HG03457 (cell line): ENCODE measurements at regions not wholly inside any gene's neighbourhood (a gene's known extent, or its start where the extent isn't known, plus 50 kb on each side); places are given as distances from the start of the nearest gene placed in this dataset.
"Not testable (repeated sequence)": the region's sequence is repeated elsewhere in the genome, so short reads cannot be mapped to it uniquely, and the experiment has no call there.

ENCODE experiments used
- ATAC-seq: cut with Tn5 transposase; IDR thresholded peaks from one replicate; pipeline ENCODE4 v1.9.1; 2021; ENCODE audit warnings: moderate number of reproducible peaks; ENCODE audit not compliant: unreplicated experiment

DNA sequence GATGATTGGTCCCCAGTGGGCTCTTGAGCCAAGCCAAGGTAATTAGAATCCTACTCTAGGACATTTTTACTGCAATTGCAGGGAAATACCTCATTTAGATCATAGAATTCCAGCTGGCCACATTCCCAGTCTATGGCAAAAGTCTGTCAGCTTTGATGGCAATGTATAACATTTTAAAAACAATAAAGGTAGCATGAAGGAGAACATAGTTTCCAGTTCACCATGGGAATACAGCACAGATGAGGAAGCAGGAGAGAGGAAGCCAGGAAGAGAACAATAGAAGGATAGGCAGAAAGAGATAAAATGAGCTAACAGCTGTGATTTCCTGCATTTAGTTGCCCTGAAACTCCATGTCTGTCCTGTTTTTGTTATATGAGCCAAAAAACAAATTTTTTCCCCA lies 897.3 kb upstream of the DDX18 start:
- ATAC-seq: no peak

DNA sequence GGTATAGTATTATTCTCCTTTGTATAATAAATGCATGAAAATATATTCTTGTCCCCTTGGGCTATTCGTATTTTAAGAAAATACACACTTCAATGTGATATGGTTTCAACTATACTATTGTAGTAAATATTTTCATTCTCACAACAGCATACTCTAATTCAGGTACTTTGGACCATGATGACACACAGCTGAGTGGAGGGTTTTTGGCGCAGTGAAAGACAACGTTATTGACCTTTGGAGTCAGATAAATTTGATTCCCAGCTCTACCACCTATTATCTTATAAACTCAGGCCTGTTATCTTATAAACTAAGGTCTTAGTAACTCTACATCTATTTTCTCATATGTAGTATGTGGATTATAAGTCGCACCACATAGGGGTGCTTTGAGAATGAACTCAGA lies 895.9 kb upstream of the DDX18 start:
- ATAC-seq: no peak

- no peak for ATAC-seq
Measured at GRCh38 chr2:116922414-116922813, 892.1 kb upstream of the DDX18 start.

- no peak for ATAC-seq
Measured at GRCh38 chr2:116924509-116924908, 890.0 kb upstream of the DDX18 start.

DNA sequence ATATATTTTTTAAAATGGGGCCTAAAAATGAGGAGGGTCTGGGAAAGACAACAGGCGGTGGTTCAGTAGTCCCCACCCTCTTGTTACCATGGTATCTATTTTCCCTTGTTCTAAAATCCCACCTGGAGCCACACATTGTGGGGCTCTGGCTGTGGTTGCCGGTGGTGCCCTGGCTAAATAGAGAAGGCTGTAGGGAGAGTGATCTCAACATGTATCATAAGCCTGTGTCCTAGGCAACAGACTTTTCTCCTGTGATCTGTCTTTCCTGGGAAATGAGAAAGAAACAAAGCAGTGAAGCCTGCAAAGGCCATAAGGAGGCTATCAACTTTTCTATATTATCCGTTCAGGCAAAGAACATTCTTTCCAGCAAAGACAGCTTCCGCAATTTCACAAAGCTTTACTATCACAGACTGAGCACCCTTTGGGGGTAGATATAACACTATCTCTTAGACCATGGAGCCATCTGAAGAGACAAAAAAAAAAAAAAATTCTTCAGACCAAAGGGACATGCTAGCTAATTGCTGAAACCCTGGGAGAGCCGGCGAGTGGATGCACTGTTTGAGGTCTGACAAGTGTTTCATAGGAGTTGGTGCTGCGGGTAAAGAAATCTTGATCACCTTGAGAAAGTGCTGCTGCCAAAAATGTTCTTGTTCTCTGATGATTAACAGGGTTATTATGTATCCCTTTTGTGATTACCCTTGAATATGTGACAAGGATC lies 879.2 kb upstream of the DDX18 start:
- ATAC-seq: no peak

DNA sequence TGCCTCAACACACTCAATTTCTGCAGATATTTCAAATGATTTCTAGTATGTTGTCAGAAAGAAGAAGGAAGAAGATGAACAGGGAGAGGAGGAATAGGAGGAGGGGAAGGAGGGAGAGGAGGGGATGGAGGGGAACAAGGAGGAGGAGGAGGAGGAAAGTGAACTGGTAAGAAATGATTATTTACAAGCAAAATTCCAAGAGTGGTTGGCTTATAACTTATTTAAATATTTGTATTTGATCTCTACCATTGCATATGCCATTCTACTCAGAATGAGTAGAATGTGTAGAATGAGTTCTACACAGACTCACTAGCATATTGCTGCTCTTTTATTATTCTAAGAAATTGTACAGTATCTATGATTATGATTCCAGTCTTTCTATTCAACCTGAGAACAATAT lies 866.2 kb upstream of the DDX18 start:
- no peak for ATAC-seq

DNA sequence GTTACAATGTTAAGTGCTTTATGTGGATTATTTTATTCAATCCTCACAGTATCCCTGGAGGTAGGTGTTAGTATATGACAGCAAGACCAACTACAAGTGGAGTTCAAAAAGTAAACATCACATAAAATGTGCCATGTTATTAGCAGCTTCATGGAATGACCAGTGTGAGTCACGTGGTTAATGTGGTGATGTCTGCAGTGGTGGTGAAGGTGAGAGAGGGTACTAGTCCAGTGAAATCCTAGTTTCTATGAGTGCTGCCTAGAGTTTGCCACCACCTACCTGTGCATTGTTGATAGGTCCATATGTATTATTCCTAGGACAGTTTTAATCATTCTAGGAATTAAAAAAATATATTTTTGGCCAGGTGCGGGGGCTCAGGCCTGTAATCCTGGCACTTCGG lies 865.2 kb upstream of the DDX18 start:
- no peak for ATAC-seq

DNA sequence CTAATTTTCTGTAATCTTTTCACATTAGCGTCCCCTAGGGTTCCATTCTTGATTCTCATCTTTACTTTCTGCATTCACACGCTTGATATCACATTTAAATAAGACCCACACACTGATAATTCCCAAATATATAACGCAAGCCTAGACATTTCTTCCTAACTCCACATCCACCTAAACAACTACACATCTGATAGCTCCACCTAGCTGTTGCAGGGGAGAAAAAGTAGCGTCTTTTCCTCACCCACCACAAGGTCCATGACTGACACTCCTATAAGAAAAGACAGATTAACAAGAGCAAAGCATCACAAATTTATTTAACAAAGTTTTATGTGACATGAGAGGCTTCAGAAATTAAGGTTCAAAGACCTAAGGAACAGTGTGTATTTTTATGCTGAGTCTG lies 862.2 kb upstream of the DDX18 start:
- no peak for ATAC-seq

DNA sequence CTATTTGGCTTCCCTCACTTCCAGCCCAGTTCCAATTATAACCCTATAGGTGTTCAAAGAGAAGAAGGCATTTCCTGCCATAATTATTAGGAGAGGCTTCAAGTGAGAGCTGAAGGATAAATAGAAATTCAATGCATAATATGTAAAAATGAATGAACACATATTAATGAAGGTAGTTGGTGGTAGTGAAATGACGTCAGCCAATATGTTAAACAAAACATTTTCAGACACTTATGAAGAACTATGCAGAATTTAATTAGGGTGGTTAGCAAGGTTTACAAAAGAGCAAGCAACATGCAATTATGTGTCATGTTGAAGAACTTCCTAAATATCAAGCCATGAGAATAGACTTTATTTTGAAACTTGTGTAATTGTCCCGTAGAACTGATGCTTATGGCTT lies 858.8 kb upstream of the DDX18 start:
- no peak for ATAC-seq

- no peak for ATAC-seq
Measured at GRCh38 chr2:116975608-116976007, 838.9 kb upstream of the DDX18 start.

GRCh38 chr2:116979916-116980764 lies 834.4 kb upstream of the DDX18 start:
- ATAC-seq: no peak

DNA sequence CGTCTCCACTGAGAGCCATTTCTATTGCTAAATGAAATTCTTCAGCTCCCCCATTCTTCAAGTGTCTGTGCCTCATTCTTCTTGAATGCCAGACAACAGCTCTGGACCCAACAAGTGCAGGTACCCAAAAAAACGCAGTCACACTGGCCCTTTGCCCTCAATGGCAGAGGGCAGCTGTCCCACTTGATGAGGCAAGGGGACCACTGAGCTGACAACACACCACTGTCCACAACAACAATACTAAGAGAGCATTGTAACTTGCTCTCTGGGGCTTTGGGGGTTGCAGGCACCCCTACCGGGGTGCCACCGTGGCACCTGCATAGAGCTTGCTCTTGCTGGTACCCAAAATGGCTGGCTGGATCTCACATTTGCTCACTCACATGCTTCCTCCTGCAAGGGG lies 827.0 kb upstream of the DDX18 start:
- ATAC-seq: no peak

DNA sequence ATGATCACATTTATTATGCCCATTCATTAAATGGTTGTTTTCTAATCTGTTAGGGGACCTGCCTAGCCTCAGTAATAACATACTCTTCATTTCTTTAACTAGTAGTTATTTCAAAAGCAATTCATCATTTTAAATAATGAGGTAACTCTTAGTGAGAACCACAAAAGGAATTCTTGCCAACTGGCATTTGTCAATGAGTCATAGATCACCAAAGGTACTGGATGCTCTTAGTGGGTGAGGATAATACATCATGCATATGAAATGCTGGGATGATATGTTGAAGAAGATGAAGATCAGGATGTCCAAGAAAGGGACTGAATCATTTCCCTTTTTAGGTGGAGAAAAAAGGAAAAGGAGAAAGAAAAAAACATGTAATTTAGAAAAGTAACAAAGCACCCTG lies 826.2 kb upstream of the DDX18 start:
- no peak for ATAC-seq

GRCh38 chr2:117019357-117019756 lies 795.1 kb upstream of the DDX18 start:
- ATAC-seq: no peak

DNA sequence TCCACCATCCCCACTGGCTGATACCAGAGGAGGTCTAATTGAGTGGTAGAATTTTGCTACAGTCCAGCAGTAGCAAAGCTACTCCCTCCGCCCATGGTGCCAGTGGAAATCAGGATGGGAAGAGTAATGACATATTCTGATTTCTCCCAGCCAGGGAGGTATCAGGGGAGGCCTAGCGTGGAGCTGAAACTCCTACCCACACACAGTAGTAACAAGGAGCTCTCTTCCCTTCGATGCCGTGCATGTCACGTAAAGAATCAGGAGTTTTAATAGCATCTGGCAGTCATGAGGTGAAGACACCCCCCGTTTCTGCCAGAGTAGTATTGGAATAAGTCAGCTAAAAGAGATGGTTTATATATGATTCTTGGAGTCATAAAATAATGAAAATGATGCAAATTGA lies 786.8 kb upstream of the DDX18 start:
- ATAC-seq: no peak

DNA sequence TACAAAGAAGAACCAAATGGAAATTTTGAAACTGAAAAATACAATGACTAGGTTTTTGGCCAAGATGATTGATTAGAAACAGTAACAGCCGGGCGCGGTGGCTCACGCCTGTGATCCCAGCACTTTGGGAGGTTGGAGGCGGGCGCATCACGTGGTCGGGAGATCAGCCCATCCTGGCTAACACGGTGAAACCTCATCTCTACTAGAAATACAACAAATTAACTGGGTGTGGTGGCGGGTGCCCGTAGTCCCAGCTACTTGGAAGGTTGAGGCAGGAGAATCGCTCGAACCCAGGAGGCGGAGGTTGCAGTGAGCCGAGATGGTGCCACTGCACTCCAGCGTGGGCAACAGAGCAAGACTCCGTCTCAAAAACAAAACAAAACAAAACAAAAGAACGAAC lies 785.8 kb upstream of the DDX18 start:
- not testable (repeated sequence) for ATAC-seq

GRCh38 chr2:117055499-117056375 lies 758.8 kb upstream of the DDX18 start:
- no peak for ATAC-seq

DNA sequence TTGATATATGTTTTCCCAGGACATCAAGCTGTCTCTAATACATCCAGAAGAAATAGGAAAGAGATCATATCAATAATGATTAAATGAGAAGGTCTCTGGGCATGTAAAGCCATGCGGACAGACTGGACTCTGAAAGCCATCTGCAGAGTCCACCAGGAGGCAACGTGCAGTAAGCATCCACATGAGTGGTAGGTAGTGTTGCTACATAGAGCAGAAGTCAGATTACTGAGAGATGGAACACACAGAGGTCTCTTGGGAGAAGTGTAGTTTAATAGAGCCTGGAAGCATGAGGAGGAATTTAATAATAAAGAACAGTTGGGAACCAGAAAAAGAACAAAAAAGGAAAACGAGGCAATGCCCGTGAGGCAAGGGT lies 758.1 kb upstream of the DDX18 start:
- ATAC-seq: no peak

- no peak for ATAC-seq
Measured at GRCh38 chr2:117057016-117057415, 757.5 kb upstream of the DDX18 start.

DNA sequence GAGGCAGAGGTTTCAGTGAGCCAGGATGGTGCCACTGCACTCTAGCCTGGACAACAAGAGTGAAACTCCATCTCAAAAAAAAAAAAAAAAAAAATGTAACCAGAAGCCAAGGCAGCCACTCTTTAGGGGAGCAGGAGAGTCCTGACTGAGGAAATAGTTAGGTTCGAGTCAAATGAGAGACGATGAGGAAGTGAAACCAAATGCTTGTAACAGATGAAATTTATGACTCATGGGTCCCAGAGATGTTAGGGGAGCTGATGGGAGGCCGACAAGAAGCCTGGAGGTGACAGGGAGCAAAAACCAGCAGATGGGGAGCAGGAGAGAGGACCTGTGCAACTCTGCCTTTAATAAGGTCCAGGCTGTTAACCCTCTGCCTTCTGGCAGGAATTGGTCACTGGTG lies 756.1 kb upstream of the DDX18 start:
- ATAC-seq: no peak

DNA sequence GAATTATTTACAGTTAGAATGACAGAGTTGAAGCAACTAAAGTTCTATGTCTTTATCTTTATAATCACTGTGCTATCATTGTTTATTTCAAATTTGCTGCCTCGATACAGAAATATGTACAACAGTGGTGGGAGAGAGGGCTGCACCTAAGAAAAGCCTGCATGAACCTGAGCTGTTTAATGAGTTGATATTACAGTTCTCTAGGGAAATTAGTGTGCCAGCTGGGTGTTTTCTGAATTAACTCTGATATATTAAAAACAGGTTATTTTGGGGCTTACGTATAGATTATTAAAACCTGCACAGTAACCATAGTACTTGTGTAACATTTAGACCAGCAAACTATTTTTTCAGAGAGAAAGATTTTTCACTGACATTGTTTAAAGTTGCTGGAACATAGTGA lies 750.5 kb upstream of the DDX18 start:
- ATAC-seq: no peak

- no peak for ATAC-seq
Measured at GRCh38 chr2:117065912-117066311, 748.6 kb upstream of the DDX18 start.
